ENCODE measurements at regions not wholly inside any gene's neighbourhood (a gene's known extent, or its start where the extent isn't known, plus 50 kb on each side); places are given as distances from the start of the nearest gene placed in this dataset.

- no peaks in the 10 kb centered on the region for H3K27me3 ChIP-seq (ENCODE audit: control insufficient read depth, extremely low read depth, insufficient read depth, low read length)
- dilution Hi-C loops (cut with MboI; ENCODE audit: extremely low pct_ligation_motif_present, low sequenced_read_pairs) = no loop called here
- no peak overlapping the region for H3K4me3 ChIP-seq (ENCODE audit: control insufficient read depth in 2 of 3, extremely low read depth in 1 of 3, insufficient read depth in 2 of 3, low read depth in 1 of 3, low read length in 3 of 3)
- no peaks in the 10 kb centered on the region for H3K36me3 ChIP-seq (ENCODE audit: control insufficient read depth in 2 of 2, extremely low read depth in 1 of 2, insufficient read depth in 2 of 2, low read length in 2 of 2)
- no peak overlapping the region for H3K27ac ChIP-seq (ENCODE audit: control insufficient read depth, insufficient read depth, low read length)
- H3K9me1 ChIP-seq (ENCODE audit: control insufficient read depth, extremely low read depth, insufficient read depth, low read length) = no peaks in the 10 kb centered on the region
- no peak overlapping the region for H3K9ac ChIP-seq (ENCODE audit: control insufficient read depth, extremely low read depth, insufficient read depth, low read length)
- H4K20me1 ChIP-seq (ENCODE audit: control insufficient read depth, extremely low read depth, insufficient read depth, low read length) = no peaks in the 10 kb centered on the region
- H3K4me2 ChIP-seq (ENCODE audit: control insufficient read depth, extremely low read depth, insufficient read depth, low read depth, low read length) = no peak overlapping the region
- TF ChIP-seq CTCF (optimal IDR thresholded peaks at IDR 0.05 in 1 of 3, IDR thresholded peaks at IDR 0.05 in 1 of 3, conservative IDR thresholded peaks at IDR 0.05 in 1 of 3; ENCODE audit: extremely low read depth in 1 of 3, insufficient read depth in 2 of 3, low read length in 3 of 3) = no peak
- no peak for TF ChIP-seq EZH2 (IDR thresholded peaks at IDR 0.05; ENCODE audit: low read length)
- H3K4me1 ChIP-seq (ENCODE audit: control insufficient read depth, extremely low read depth, insufficient read depth, low read length) = peaks cover 15% of the 10 kb centered on the region
- DNase-seq (ENCODE audit: low read depth, low spot score) (no peak), FAIRE-seq (no peak)
- H3K79me2 ChIP-seq (ENCODE audit: control insufficient read depth, insufficient read depth, low read length) = no peaks in the 10 kb centered on the region
- H3K9me3 ChIP-seq (ENCODE audit: control insufficient read depth, low read depth, low read length) = no peaks in the 10 kb centered on the region
- no peak overlapping the region for H2AFZ ChIP-seq (ENCODE audit: control insufficient read depth, low read length)
These were observed 61.3 kb upstream of the SMIM36 start for GRCh38 chr17:55572599-55572998.

DNA sequence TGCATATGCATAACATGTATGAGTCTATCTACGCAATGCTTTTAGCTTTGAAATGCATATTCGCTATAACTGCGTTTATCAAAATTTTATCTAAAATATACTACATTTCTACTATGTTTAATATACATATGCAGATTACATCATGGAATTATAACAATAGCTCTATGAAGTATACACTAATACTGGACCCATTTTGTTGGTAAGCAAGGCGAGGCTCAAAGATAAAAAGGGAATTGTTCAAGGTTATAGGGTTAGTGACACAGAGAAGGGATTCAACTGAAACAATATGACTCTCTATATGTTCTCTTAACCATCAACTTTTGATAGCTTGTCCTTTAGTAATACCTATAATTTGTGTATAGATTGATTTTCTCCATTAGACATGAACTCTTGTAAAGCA lies 60.9 kb upstream of the SMIM36 start:
- dilution Hi-C loops (cut with MboI; ENCODE audit: extremely low pct_ligation_motif_present, low sequenced_read_pairs) = no loop called here
- Histone ChIP-seq H3K4me3 (ENCODE audit: control insufficient read depth in 2 of 3, extremely low read depth in 1 of 3, insufficient read depth in 2 of 3, low read depth in 1 of 3, low read length in 3 of 3) (no peak overlapping the region), H3K9ac (ENCODE audit: control insufficient read depth, extremely low read depth, insufficient read depth, low read length) (no peak overlapping the region), H3K79me2 (ENCODE audit: control insufficient read depth, insufficient read depth, low read length) (no peaks in the 10 kb centered on the region), H2AFZ (ENCODE audit: control insufficient read depth, low read length) (no peak overlapping the region), H3K9me1 (ENCODE audit: control insufficient read depth, extremely low read depth, insufficient read depth, low read length) (no peaks in the 10 kb centered on the region), H4K20me1 (ENCODE audit: control insufficient read depth, extremely low read depth, insufficient read depth, low read length) (no peaks in the 10 kb centered on the region), H3K27me3 (ENCODE audit: control insufficient read depth, extremely low read depth, insufficient read depth, low read length) (no peaks in the 10 kb centered on the region), H3K4me1 (ENCODE audit: control insufficient read depth, extremely low read depth, insufficient read depth, low read length) (peaks cover 14% of the 10 kb centered on the region), H3K9me3 (ENCODE audit: control insufficient read depth, low read depth, low read length) (no peaks in the 10 kb centered on the region), H3K4me2 (ENCODE audit: control insufficient read depth, extremely low read depth, insufficient read depth, low read depth, low read length) (no peak overlapping the region), H3K27ac (ENCODE audit: control insufficient read depth, insufficient read depth, low read length) (no peak overlapping the region), H3K36me3 (ENCODE audit: control insufficient read depth in 2 of 2, extremely low read depth in 1 of 2, insufficient read depth in 2 of 2, low read length in 2 of 2) (no peaks in the 10 kb centered on the region)
- TF ChIP-seq EZH2 (IDR thresholded peaks at IDR 0.05; ENCODE audit: low read length) (no peak), CTCF (optimal IDR thresholded peaks at IDR 0.05 in 1 of 3, IDR thresholded peaks at IDR 0.05 in 1 of 3, conservative IDR thresholded peaks at IDR 0.05 in 1 of 3; ENCODE audit: extremely low read depth in 1 of 3, insufficient read depth in 2 of 3, low read length in 3 of 3) (no peak)
- FAIRE-seq (no peak), DNase-seq (ENCODE audit: low read depth, low spot score) (no peak)

Data from keratinocyte (primary cell).